ENCODE measurements at regions not wholly inside any gene's neighbourhood (a gene's known extent, or its start where the extent isn't known, plus 50 kb on each side); places are given as distances from the start of the nearest gene placed in this dataset.

- TF ChIP-seq CTCF (IDR thresholded peaks at IDR 0.05; ENCODE audit: extremely low read depth in 1 of 2, insufficient read depth in 1 of 2, low read depth in 1 of 2, low read length in 2 of 2) (no peak), POLR2A (IDR thresholded peaks at IDR 0.05; ENCODE audit: low read depth, low read length) (no peak), EZH2 (IDR thresholded peaks at IDR 0.05; ENCODE audit: borderline replicate concordance, low read depth, low read length, severe bottlenecking) (no peak), MAX (IDR thresholded peaks at IDR 0.05; ENCODE audit: insufficient read depth, insufficient read length) (no peak), POLR2AphosphoS5 (IDR thresholded peaks at IDR 0.05; ENCODE audit: insufficient read depth, low read depth, low read length) (no peak), MYC (IDR thresholded peaks at IDR 0.05; ENCODE audit: low read depth, low read length) (no peak), FOS (IDR thresholded peaks at IDR 0.05; ENCODE audit: borderline replicate concordance, insufficient read depth, low read length) (no peak), JUN (IDR thresholded peaks at IDR 0.05; ENCODE audit: borderline replicate concordance, insufficient read depth, insufficient read length, low read depth) (no peak), GATA2 (IDR thresholded peaks at IDR 0.05; ENCODE audit: insufficient read depth, insufficient read length, low read depth, low read length) (no peak)
Measured at GRCh38 chr14:96991226-96991625, 194.0 kb downstream of the VRK1 start.
